Colonic mucosa (tissue), 4 donors: ENCODE measurements at regions not wholly inside any gene's neighbourhood (a gene's known extent, or its start where the extent isn't known, plus 50 kb on each side); places are given as distances from the start of the nearest gene placed in this dataset.

Experiments used
- DNase-seq: peaks from one replicate; pipeline ENCODE4 v3.0.0-alpha.2; 2020
- H3K27ac ChIP-seq: fragments of 200-600 bp; one replicate; pipeline ENCODE4 v1.8.0; 2021
- H3K27me3 ChIP-seq: fragments of 200-600 bp; one replicate; pipeline ENCODE4 v1.8.0; 2021
- H3K36me3 ChIP-seq: fragments of 200-600 bp; one replicate; pipeline ENCODE4 v1.8.0; 2021
- H3K4me1 ChIP-seq: fragments of 200-600 bp; one replicate; pipeline ENCODE4 v1.8.0; 2021; ENCODE audit warnings: mild to moderate bottlenecking
- H3K4me3 ChIP-seq: fragments of 200-600 bp; one replicate; pipeline ENCODE4 v1.8.0; 2021
- H3K9ac ChIP-seq, 2 donors: one replicate each; pipeline ENCODE4 v1.7.0; 2013; ENCODE audit warnings: control low read depth in 2 of 2, low read depth in 2 of 2, low read length in 2 of 2
- H3K9me3 ChIP-seq: fragments of 200-600 bp; one replicate; pipeline ENCODE4 v1.8.0; 2021
- CTCF ChIP-seq: fragments of 200-600 bp; IDR thresholded peaks from one replicate; pipeline ENCODE4 v1.8.0; 2022; ENCODE audit warnings: antibody characterized with exemption, mild to moderate bottlenecking
- intact Hi-C: fragments of 100-400 bp; cut with DNase I; formaldehyde crosslinking; loops from one replicate; pipeline ENCODE4 v1.14.1; 2022
- donor health status: healthy.
- donor health status: DM: no; HTN: no; CAD: no.
- donor health status: DM: no; HTN: no; CAD: no.

GRCh38 chr2:492178-492577, 185.0 kb downstream of the TMEM18 start:
- DNase-seq: no peak
- H3K9me3 ChIP-seq: no peaks in the 10 kb centered on the region
- intact Hi-C loops: no loop called here
- no peaks in the 10 kb centered on the region for H3K27me3 ChIP-seq
- TF ChIP-seq CTCF: no peak
- H3K27ac ChIP-seq: no peak overlapping the region
- no peak overlapping the region for H3K4me3 ChIP-seq
- H3K4me1 ChIP-seq: no peaks in the 10 kb centered on the region
- H3K36me3 ChIP-seq: no peaks in the 10 kb centered on the region
- no peak overlapping the region for H3K9ac ChIP-seq

- no peaks in the 10 kb centered on the region for H3K4me1 ChIP-seq
- H3K36me3 ChIP-seq: no peaks in the 10 kb centered on the region
- no peak overlapping the region for H3K9ac ChIP-seq
- no peaks in the 10 kb centered on the region for H3K27me3 ChIP-seq
- no peak overlapping the region for H3K4me3 ChIP-seq
- H3K27ac ChIP-seq: no peak overlapping the region
- intact Hi-C loops: no loop called here
- no peak for DNase-seq
- TF ChIP-seq CTCF: no peak
- H3K9me3 ChIP-seq: no peaks in the 10 kb centered on the region
These were observed 187.4 kb downstream of the TMEM18 start for GRCh38 chr2:489838-490237.

- intact Hi-C loops: no loop called here
- Histone ChIP-seq H3K36me3 (no peaks in the 10 kb centered on the region), H3K4me3 (no peak overlapping the region), H3K9ac (no peak overlapping the region), H3K27me3 (no peaks in the 10 kb centered on the region), H3K9me3 (no peaks in the 10 kb centered on the region), H3K4me1 (no peaks in the 10 kb centered on the region), H3K27ac (no peak overlapping the region)
- TF ChIP-seq CTCF: no peak
- no peak for DNase-seq
These were observed 188.1 kb downstream of the TMEM18 start for GRCh38 chr2:489084-489483.

- no peaks in the 10 kb centered on the region for H3K27me3 ChIP-seq
- no peaks in the 10 kb centered on the region for H3K9me3 ChIP-seq
- H3K4me3 ChIP-seq: no peak overlapping the region
- no peak overlapping the region for H3K9ac ChIP-seq
- H3K4me1 ChIP-seq: no peaks in the 10 kb centered on the region
- H3K36me3 ChIP-seq: no peaks in the 10 kb centered on the region
- intact Hi-C loops: no loop called here
- no peak overlapping the region for H3K27ac ChIP-seq
- no peak for DNase-seq
- no peak for TF ChIP-seq CTCF
These were observed 189.8 kb downstream of the TMEM18 start for GRCh38 chr2:487186-488079.

- no peaks in the 10 kb centered on the region for H3K36me3 ChIP-seq
- no peak for DNase-seq
- H3K9me3 ChIP-seq: no peaks in the 10 kb centered on the region
- no peak overlapping the region for H3K9ac ChIP-seq
- no peak overlapping the region for H3K27ac ChIP-seq
- H3K27me3 ChIP-seq: no peaks in the 10 kb centered on the region
- H3K4me3 ChIP-seq: no peak overlapping the region
- H3K4me1 ChIP-seq: no peaks in the 10 kb centered on the region
- TF ChIP-seq CTCF: no peak
- intact Hi-C loops: no loop called here
These were observed 190.8 kb downstream of the TMEM18 start for GRCh38 chr2:486371-486770.
